ENCODE measurements at regions not wholly inside any gene's neighbourhood (a gene's known extent, or its start where the extent isn't known, plus 50 kb on each side); places are given as distances from the start of the nearest gene placed in this dataset.

- TF ChIP-seq EZH2 (IDR thresholded peaks at IDR 0.05; ENCODE audit: borderline replicate concordance, insufficient read depth, low read depth, low read length, poor library complexity, severe bottlenecking) (no peak), CTCF (IDR thresholded peaks at IDR 0.05) (no peak)
These were observed 70.7 kb upstream of the IL33 start for GRCh38 chr9:6144947-6145346.

Data from B cell (primary cell).